Activated CD4-positive, alpha-beta T cell treated with anti-CD3 and anti-CD28 coated beads for 36 hours (primary cell): ENCODE measurements at regions not wholly inside any gene's neighbourhood (a gene's known extent, or its start where the extent isn't known, plus 50 kb on each side); places are given as distances from the start of the nearest gene placed in this dataset.
A peak's percentile ranks its signal among the peaks of the same experiment; 100 is the strongest.

ENCODE experiments used
- ATAC-seq: fragments of 200-7000 bp; cut with Tn5 transposase; one replicate; pipeline ENCODE4 v1.10.0; 2021; ENCODE audit warnings: mild to moderate bottlenecking, moderate library complexity
- CTCF ChIA-PET: fragments of 350-600 bp; sonication (Branson Sonifier 250); formaldehyde crosslinking; loops from one replicate; lab custom pipeline; 2021; ENCODE audit warnings: antibody characterized with exemption; lab: Charles Lee
- POLR2A ChIA-PET: fragments of 350-600 bp; sonication (Branson Sonifier 250); formaldehyde crosslinking; loops from one replicate; lab custom pipeline; 2021; ENCODE audit warnings: antibody characterized with exemption, inconsistent platforms; lab: Charles Lee
- DNase-seq: peaks from one replicate; pipeline ENCODE4 v3.0.0-alpha.2; 2020
- H3K27ac Mint-ChIP-seq: one replicate; pipeline ENCODE4 v1.8.0; 2021; ENCODE audit warnings: mixed read lengths
- H3K27me3 Mint-ChIP-seq: one replicate; pipeline ENCODE4 v1.8.0; 2021; ENCODE audit warnings: mixed read lengths
- H3K36me3 Mint-ChIP-seq: one replicate; pipeline ENCODE4 v1.8.0; 2021; ENCODE audit warnings: low read depth, mixed read lengths
- H3K4me1 Mint-ChIP-seq: one replicate; pipeline ENCODE4 v1.8.0; 2021; ENCODE audit warnings: mixed read lengths
- H3K4me3 Mint-ChIP-seq: one replicate; pipeline ENCODE4 v1.8.0; 2021; ENCODE audit warnings: mild to moderate bottlenecking, moderate library complexity, mixed read lengths
- H3K9me3 Mint-ChIP-seq: one replicate; pipeline ENCODE4 v1.8.0; 2021; ENCODE audit warnings: low read depth, mixed read lengths
- intact Hi-C, 2 experiments: fragments of 100-400 bp; cut with DNase I in 1 of 2; cut with micrococcal nuclease in 1 of 2; formaldehyde crosslinking; loops; one replicate each; pipeline versions ENCODE4 v1.14.2 to v1.15.1; 2022 to 2024; cut with DNase I, micrococcal nuclease

DNA sequence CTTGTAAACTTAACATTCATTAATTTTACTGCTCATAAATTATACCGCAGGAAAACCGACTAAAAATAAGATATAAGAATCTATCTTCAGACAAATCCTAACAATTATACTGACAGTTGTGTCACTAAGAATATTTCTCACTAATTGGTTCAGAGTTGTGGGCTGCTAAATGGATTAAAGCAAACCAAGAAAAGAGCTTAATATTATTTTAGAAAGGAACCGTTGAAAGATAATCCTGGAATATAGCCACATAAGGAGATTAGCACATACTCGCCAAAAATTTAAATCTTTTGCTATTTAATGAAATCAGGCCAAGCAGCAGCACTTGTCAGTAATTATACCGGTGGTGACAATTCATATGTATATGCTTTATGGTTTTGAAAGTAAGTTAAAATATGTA is 132.8 kb downstream of the SLIT2 start:
- intact Hi-C loops: no loop called here
- no peaks in the 10 kb centered on the region for H3K27me3 Mint-ChIP-seq
- ChIA-PET POLR2A (no interaction called here), CTCF (no interaction called here)
- no peak overlapping the region for H3K27ac Mint-ChIP-seq
- no peak for DNase-seq
- no peaks in the 10 kb centered on the region for H3K36me3 Mint-ChIP-seq
- H3K4me3 Mint-ChIP-seq: no peak overlapping the region
- no peaks in the 10 kb centered on the region for H3K4me1 Mint-ChIP-seq
- H3K9me3 Mint-ChIP-seq: no peaks in the 10 kb centered on the region
- no peak for ATAC-seq

- Mint-ChIP-seq H3K27me3 (no peaks in the 10 kb centered on the region), H3K9me3 (no peaks in the 10 kb centered on the region), H3K4me1 (no peaks in the 10 kb centered on the region), H3K27ac (no peak overlapping the region), H3K4me3 (no peak overlapping the region), H3K36me3 (no peaks in the 10 kb centered on the region)
- intact Hi-C loops: no loop called here
- no peak for ATAC-seq
- ChIA-PET POLR2A (no interaction called here), CTCF (interaction anchor here (1.2 kb wide), 1 partner anchor 9 kb away, joined by 3 read pairs; no protein-coding TSS in a partner anchor)
- no peak for DNase-seq
Observed at GRCh38 chr4:20386001-20386740, 134.5 kb downstream of the SLIT2 start.

- DNase-seq (no peak), ATAC-seq (no peak)
- Mint-ChIP-seq H3K4me3 (no peak overlapping the region), H3K27ac (no peak overlapping the region), H3K9me3 (no peaks in the 10 kb centered on the region), H3K4me1 (no peaks in the 10 kb centered on the region), H3K36me3 (no peaks in the 10 kb centered on the region), H3K27me3 (no peaks in the 10 kb centered on the region)
- ChIA-PET CTCF (interaction anchor here (1.3 kb wide), 1 partner anchor 9 kb away, joined by 4 read pairs; no protein-coding TSS in a partner anchor), POLR2A (no interaction called here)
- intact Hi-C loops: no loop called here
Observed at GRCh38 chr4:20386906-20387305, 135.2 kb downstream of the SLIT2 start.

DNA sequence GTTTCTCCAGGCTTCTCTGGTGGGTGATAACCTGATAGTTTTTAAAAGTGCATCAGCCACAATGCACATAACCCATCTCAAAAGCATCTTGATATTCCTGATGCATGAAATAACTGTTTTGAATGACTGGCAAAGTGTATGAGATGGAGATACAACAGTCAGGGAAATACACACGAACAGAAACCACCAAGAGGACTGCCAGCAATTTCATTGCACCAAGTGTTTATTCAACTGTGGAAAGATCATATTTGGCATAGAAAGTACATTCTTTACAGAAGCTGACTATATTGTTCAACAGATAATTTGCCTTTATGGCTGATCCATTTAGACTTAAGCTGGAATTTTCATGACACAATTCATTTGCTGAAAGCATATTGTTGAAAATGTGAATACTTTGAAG is 139.5 kb downstream of the SLIT2 start:
- H3K27me3 Mint-ChIP-seq: no peaks in the 10 kb centered on the region
- H3K27ac Mint-ChIP-seq: no peak overlapping the region
- no peaks in the 10 kb centered on the region for H3K9me3 Mint-ChIP-seq
- ChIA-PET CTCF (no interaction called here), POLR2A (no interaction called here)
- no peaks in the 10 kb centered on the region for H3K36me3 Mint-ChIP-seq
- H3K4me3 Mint-ChIP-seq: no peak overlapping the region
- ATAC-seq (no peak), DNase-seq (no peak)
- H3K4me1 Mint-ChIP-seq: no peaks in the 10 kb centered on the region
- intact Hi-C loops: no loop called here

- H3K4me3 Mint-ChIP-seq: no peak overlapping the region
- ChIA-PET CTCF (no interaction called here), POLR2A (no interaction called here)
- intact Hi-C loops: no loop called here
- H3K27ac Mint-ChIP-seq: no peak overlapping the region
- H3K36me3 Mint-ChIP-seq: no peaks in the 10 kb centered on the region
- ATAC-seq (no peak), DNase-seq (no peak)
- H3K27me3 Mint-ChIP-seq: no peaks in the 10 kb centered on the region
- no peaks in the 10 kb centered on the region for H3K4me1 Mint-ChIP-seq
- no peaks in the 10 kb centered on the region for H3K9me3 Mint-ChIP-seq
Observed at GRCh38 chr4:20391912-20392311, 140.2 kb downstream of the SLIT2 start.

GRCh38 chr4:20393486-20394100 is 141.9 kb downstream of the SLIT2 start:
- intact Hi-C loops: no loop called here
- Mint-ChIP-seq H3K4me1 (no peaks in the 10 kb centered on the region), H3K36me3 (no peaks in the 10 kb centered on the region), H3K9me3 (no peaks in the 10 kb centered on the region), H3K27ac (no peak overlapping the region), H3K4me3 (no peak overlapping the region), H3K27me3 (no peaks in the 10 kb centered on the region)
- POLR2A ChIA-PET: interaction anchor here (0.8 kb wide), 1 partner anchor 376 kb away, joined by 8 read pairs; no protein-coding TSS in a partner anchor
- no peak for DNase-seq
- ATAC-seq: no peak
- CTCF ChIA-PET: interaction anchor here (1.0 to 2.5 kb wide), 3 partner anchors 9 to 292 kb away, joined by 3 to 10 read pairs (median 5); no protein-coding TSS in a partner anchor

GRCh38 chr4:20394512-20394911 is 142.8 kb downstream of the SLIT2 start:
- no peaks in the 10 kb centered on the region for H3K27me3 Mint-ChIP-seq
- H3K4me1 Mint-ChIP-seq: no peaks in the 10 kb centered on the region
- intact Hi-C loops: no loop called here
- no peaks in the 10 kb centered on the region for H3K36me3 Mint-ChIP-seq
- no peaks in the 10 kb centered on the region for H3K9me3 Mint-ChIP-seq
- POLR2A ChIA-PET: interaction anchor here (0.8 kb wide), 1 partner anchor 377 kb away, joined by 8 read pairs; no protein-coding TSS in a partner anchor
- ATAC-seq (no peak), DNase-seq (no peak)
- H3K27ac Mint-ChIP-seq: no peak overlapping the region
- CTCF ChIA-PET: interaction anchor here (0.6 to 2.5 kb wide), 5 partner anchors 30 to 308 kb away, joined by 3 to 10 read pairs (median 3); no protein-coding TSS in a partner anchor
- no peak overlapping the region for H3K4me3 Mint-ChIP-seq

DNA sequence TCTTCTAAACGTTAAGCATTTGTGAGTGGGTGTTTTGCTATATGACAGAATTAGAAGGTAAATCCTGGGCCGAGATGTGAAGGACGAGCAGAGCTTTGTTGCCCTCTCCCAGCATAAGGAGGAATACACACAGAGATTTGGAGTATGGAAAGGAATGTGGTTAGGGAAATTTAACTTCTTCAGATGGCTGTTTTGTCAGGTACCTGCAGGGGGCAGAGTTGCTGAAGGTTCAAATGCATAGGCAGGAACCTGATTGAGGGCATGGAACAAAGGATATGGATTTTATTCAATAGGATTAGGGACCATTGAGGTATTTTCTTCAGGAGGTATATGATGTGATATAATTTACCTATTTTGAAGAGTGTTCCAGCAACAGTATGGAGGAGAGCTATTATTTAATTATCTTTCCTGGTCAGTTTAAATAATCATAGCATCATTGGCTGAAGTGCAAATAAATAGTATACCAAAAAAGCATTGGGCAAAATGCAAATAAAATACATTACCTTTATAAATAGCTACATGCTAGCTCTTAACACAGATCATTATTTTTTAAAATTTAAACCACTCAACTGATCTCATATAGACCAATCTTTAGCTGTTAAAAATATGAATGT is 143.6 kb downstream of the SLIT2 start:
- Mint-ChIP-seq H3K4me3 (no peak overlapping the region), H3K27ac (no peak overlapping the region), H3K4me1 (no peaks in the 10 kb centered on the region), H3K9me3 (no peaks in the 10 kb centered on the region), H3K36me3 (no peaks in the 10 kb centered on the region), H3K27me3 (peaks cover 2% of the 10 kb centered on the region)
- intact Hi-C loops: loop anchor here in 1 of 2 experiments (1.0 kb wide), 2 partner anchors 149 to 290 kb away; no protein-coding TSS in a partner anchor
- POLR2A ChIA-PET: no interaction called here
- ATAC-seq (no peak), DNase-seq (peak; percentile 48)
- CTCF ChIA-PET: interaction anchor here (0.6 to 2.5 kb wide), 12 partner anchors 8 to 1168 kb away, joined by 3 to 10 read pairs (median 3); no protein-coding TSS in a partner anchor

GRCh38 chr4:20403290-20403689 is 151.6 kb downstream of the SLIT2 start:
- Mint-ChIP-seq H3K27ac (no peak overlapping the region), H3K4me3 (no peak overlapping the region), H3K27me3 (peaks cover 2% of the 10 kb centered on the region), H3K9me3 (no peaks in the 10 kb centered on the region), H3K4me1 (no peaks in the 10 kb centered on the region), H3K36me3 (no peaks in the 10 kb centered on the region)
- ChIA-PET POLR2A (no interaction called here), CTCF (interaction anchor here (0.6 to 1.7 kb wide), 2 partner anchors 16 to 281 kb away, joined by 3 to 4 read pairs; no protein-coding TSS in a partner anchor)
- DNase-seq (no peak), ATAC-seq (no peak)
- intact Hi-C loops: no loop called here

DNA sequence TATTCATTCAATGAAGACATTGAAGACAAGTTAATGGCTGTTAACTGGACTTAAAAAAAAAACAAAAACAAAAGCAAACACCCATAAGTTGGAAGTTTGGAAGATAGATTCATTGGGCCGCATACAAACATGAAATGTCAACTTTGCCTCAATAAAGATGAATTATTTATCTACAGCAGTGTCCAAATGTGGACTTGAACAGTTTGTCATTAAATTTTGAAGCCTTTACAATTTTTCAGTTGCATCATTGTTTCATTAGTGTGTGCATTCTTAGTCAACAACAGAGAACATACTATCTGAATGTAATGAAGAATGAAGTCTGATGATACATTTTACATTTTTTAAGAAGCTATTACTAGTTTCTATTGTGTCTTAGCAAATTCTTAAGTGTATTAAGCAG is 152.1 kb downstream of the SLIT2 start:
- Mint-ChIP-seq H3K27me3 (peaks cover 2% of the 10 kb centered on the region), H3K4me3 (no peak overlapping the region), H3K9me3 (no peaks in the 10 kb centered on the region), H3K4me1 (no peaks in the 10 kb centered on the region), H3K36me3 (no peaks in the 10 kb centered on the region), H3K27ac (no peak overlapping the region)
- POLR2A ChIA-PET: no interaction called here
- CTCF ChIA-PET: no interaction called here
- DNase-seq: no peak
- intact Hi-C loops: no loop called here
- ATAC-seq: no peak

DNA sequence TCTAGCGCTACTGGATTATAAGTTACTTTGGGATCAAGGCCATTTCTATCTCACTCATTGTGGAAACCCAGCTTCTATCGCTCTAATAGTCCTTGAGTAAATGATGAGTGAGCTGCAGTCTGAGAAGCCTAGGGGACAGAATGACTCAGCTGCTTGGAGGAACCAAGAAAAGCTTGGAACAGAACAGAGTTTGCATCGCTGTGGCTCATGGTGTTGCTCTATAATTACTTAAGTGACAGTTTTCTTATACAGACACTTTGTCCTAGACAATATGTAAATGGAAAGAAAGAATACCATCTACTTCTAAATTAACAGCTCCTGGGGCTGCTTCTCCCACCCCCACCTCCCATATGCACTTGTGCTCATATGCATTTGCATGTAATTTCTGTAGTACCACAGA is 156.9 kb downstream of the SLIT2 start:
- no peaks in the 10 kb centered on the region for H3K36me3 Mint-ChIP-seq
- POLR2A ChIA-PET: no interaction called here
- no peak for ATAC-seq
- H3K9me3 Mint-ChIP-seq: no peaks in the 10 kb centered on the region
- H3K27me3 Mint-ChIP-seq: no peaks in the 10 kb centered on the region
- H3K4me3 Mint-ChIP-seq: no peak overlapping the region
- no peak for DNase-seq
- no peak overlapping the region for H3K27ac Mint-ChIP-seq
- CTCF ChIA-PET: interaction anchor here (1.1 to 1.3 kb wide), 2 partner anchors 9 to 13 kb away, joined by 4 read pairs; no protein-coding TSS in a partner anchor
- intact Hi-C loops: no loop called here
- no peaks in the 10 kb centered on the region for H3K4me1 Mint-ChIP-seq
